ENCODE measurements at regions not wholly inside any gene's neighbourhood (a gene's known extent, or its start where the extent isn't known, plus 50 kb on each side); places are given as distances from the start of the nearest gene placed in this dataset.

DNA sequence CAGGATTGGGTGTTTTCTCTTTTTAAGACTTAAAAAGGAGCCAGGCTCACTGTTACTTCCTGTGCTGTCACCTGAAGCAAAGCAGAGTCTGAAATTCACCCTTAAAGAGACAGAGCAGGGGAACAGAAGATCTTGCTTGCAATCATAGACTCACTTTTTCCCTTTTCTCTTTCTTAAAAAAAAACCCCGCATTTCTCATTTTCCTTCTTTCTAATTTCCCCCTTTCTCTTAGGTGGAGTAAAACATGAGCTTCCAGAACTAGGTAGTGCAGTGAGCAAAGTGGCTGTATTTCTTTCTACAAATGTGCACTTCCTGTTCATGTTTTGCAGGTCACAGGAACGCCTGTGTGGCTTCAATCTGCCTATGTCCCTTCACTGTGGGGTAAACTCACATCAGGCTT is 381.2 kb downstream of the LPIN1 start:
- TF ChIP-seq, protein P1, sequence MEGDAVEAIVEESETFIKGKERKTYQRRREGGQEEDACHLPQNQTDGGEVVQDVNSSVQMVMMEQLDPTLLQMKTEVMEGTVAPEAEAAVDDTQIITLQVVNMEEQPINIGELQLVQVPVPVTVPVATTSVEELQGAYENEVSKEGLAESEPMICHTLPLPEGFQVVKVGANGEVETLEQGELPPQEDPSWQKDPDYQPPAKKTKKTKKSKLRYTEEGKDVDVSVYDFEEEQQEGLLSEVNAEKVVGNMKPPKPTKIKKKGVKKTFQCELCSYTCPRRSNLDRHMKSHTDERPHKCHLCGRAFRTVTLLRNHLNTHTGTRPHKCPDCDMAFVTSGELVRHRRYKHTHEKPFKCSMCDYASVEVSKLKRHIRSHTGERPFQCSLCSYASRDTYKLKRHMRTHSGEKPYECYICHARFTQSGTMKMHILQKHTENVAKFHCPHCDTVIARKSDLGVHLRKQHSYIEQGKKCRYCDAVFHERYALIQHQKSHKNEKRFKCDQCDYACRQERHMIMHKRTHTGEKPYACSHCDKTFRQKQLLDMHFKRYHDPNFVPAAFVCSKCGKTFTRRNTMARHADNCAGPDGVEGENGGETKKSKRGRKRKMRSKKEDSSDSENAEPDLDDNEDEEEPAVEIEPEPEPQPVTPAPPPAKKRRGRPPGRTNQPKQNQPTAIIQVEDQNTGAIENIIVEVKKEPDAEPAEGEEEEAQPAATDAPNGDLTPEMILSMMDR (IDR thresholded peaks at IDR 0.05 in 2 of 3, conservative IDR thresholded peaks at IDR 0.05 in 1 of 3; ENCODE audit: borderline replicate concordance in 1 of 3, insufficient read depth in 1 of 3, low read depth in 2 of 3, low read length in 2 of 3), result no peak
- TF ChIP-seq YY1 (IDR thresholded peaks at IDR 0.05; ENCODE audit: extremely low read depth, insufficient replicate concordance, low read depth, low read length) (no peak), POLR2A (IDR thresholded peaks at IDR 0.05; ENCODE audit: borderline replicate concordance, extremely low read depth, insufficient read depth, insufficient read length) (no peak)
- TF ChIP-seq, protein P2, sequence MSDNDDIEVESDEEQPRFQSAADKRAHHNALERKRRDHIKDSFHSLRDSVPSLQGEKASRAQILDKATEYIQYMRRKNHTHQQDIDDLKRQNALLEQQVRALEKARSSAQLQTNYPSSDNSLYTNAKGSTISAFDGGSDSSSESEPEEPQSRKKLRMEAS (IDR thresholded peaks at IDR 0.05), result no peak
